Mesothelial cell of epicardium (in vitro differentiated cells): ENCODE measurements at regions not wholly inside any gene's neighbourhood (a gene's known extent, or its start where the extent isn't known, plus 50 kb on each side); places are given as distances from the start of the nearest gene placed in this dataset.

ENCODE experiments used
- DNase-seq, 2 experiments: peaks; one replicate each; pipeline ENCODE4 v3.0.0; 2021; ENCODE audit warnings: low spot score in 2 of 2; ENCODE audit not compliant: unreplicated experiment in 2 of 2
- H3K27ac Mint-ChIP-seq: 2 replicates; pipeline ENCODE4 v1.8.0; 2021; ENCODE audit warnings: mixed read lengths
- H3K27me3 Mint-ChIP-seq: 2 replicates; pipeline ENCODE4 v1.8.0; 2021; ENCODE audit warnings: low read depth, mixed read lengths
- H3K36me3 Mint-ChIP-seq: 2 replicates; pipeline ENCODE4 v1.8.0; 2021; ENCODE audit warnings: mixed read lengths
- H3K4me1 Mint-ChIP-seq: 2 replicates; pipeline ENCODE4 v1.8.0; 2021; ENCODE audit warnings: mixed read lengths
- H3K4me3 Mint-ChIP-seq: 2 replicates; pipeline ENCODE4 v1.8.0; 2021; ENCODE audit warnings: mild to moderate bottlenecking, moderate library complexity, mixed read lengths
- H3K9me3 Mint-ChIP-seq: 2 replicates; pipeline ENCODE4 v1.8.0; 2021; ENCODE audit warnings: mixed read lengths
- CTCF ChIP-seq: fragments of 200-600 bp; sonication (generic); IDR thresholded peaks from one replicate; pipeline ENCODE4 v1.5.0; 2021; ENCODE audit warnings: antibody characterized with exemption; ENCODE audit not compliant: unreplicated experiment

- no peaks in the 10 kb centered on the region for H3K9me3 Mint-ChIP-seq
- no peaks in the 10 kb centered on the region for H3K36me3 Mint-ChIP-seq
- H3K27me3 Mint-ChIP-seq: no peaks in the 10 kb centered on the region
- no peak overlapping the region for H3K4me3 Mint-ChIP-seq
- no peak for DNase-seq
- no peaks in the 10 kb centered on the region for H3K4me1 Mint-ChIP-seq
- TF ChIP-seq CTCF: no peak
- H3K27ac Mint-ChIP-seq: no peak overlapping the region
Observed at GRCh38 chr2:194257095-194257494, 1399.9 kb upstream of the SLC39A10 start.

GRCh38 chr2:194253528-194254259, 1403.3 kb upstream of the SLC39A10 start:
- H3K4me3 Mint-ChIP-seq: no peak overlapping the region
- H3K36me3 Mint-ChIP-seq: no peaks in the 10 kb centered on the region
- H3K27me3 Mint-ChIP-seq: no peaks in the 10 kb centered on the region
- H3K27ac Mint-ChIP-seq: no peak overlapping the region
- no peaks in the 10 kb centered on the region for H3K9me3 Mint-ChIP-seq
- H3K4me1 Mint-ChIP-seq: no peaks in the 10 kb centered on the region
- no peak for DNase-seq
- TF ChIP-seq CTCF: no peak

GRCh38 chr2:194252127-194252526, 1404.9 kb upstream of the SLC39A10 start:
- Mint-ChIP-seq H3K27me3 (no peaks in the 10 kb centered on the region), H3K36me3 (no peaks in the 10 kb centered on the region), H3K4me1 (no peaks in the 10 kb centered on the region), H3K9me3 (no peaks in the 10 kb centered on the region), H3K27ac (no peak overlapping the region), H3K4me3 (no peak overlapping the region)
- TF ChIP-seq CTCF: no peak
- no peak for DNase-seq

- no peak for DNase-seq
- H3K9me3 Mint-ChIP-seq: no peaks in the 10 kb centered on the region
- no peak overlapping the region for H3K4me3 Mint-ChIP-seq
- H3K36me3 Mint-ChIP-seq: no peaks in the 10 kb centered on the region
- no peak for TF ChIP-seq CTCF
- H3K4me1 Mint-ChIP-seq: peaks cover 11% of the 10 kb centered on the region
- H3K27me3 Mint-ChIP-seq: no peaks in the 10 kb centered on the region
- no peak overlapping the region for H3K27ac Mint-ChIP-seq
Observed at GRCh38 chr2:194232600-194232999, 1424.4 kb upstream of the SLC39A10 start.

GRCh38 chr2:194223218-194223617, 1433.8 kb upstream of the SLC39A10 start:
- Mint-ChIP-seq H3K9me3 (no peaks in the 10 kb centered on the region), H3K36me3 (no peaks in the 10 kb centered on the region), H3K4me1 (peaks cover 13% of the 10 kb centered on the region), H3K27ac (peak overlapping the region; percentile 13), H3K4me3 (no peak overlapping the region), H3K27me3 (no peaks in the 10 kb centered on the region)
- TF ChIP-seq CTCF: no peak
- DNase-seq: no peak

- Mint-ChIP-seq H3K27ac (no peak overlapping the region), H3K9me3 (peaks cover 9% of the 10 kb centered on the region), H3K27me3 (no peaks in the 10 kb centered on the region), H3K4me1 (no peaks in the 10 kb centered on the region), H3K4me3 (no peak overlapping the region), H3K36me3 (no peaks in the 10 kb centered on the region)
- TF ChIP-seq CTCF: no peak
- no peak for DNase-seq
Observed at GRCh38 chr2:194214192-194214591, 1442.8 kb upstream of the SLC39A10 start.
